Activated B cell treated with CpG ODN at 0.5 μM for 24 hours (primary cell): ENCODE measurements at regions not wholly inside any gene's neighbourhood (a gene's known extent, or its start where the extent isn't known, plus 50 kb on each side); places are given as distances from the start of the nearest gene placed in this dataset.
"Not testable (repeated sequence)": the region's sequence is repeated elsewhere in the genome, so short reads cannot be mapped to it uniquely, and the experiment has no call there.

Source experiments
- ATAC-seq: fragments of 200-7000 bp; cut with Tn5 transposase; one replicate; pipeline ENCODE4 v1.10.0; 2021; ENCODE audit warnings: low read depth, mild to moderate bottlenecking, moderate library complexity
- CTCF ChIA-PET: fragments of 350-600 bp; sonication (Branson Sonifier 250); formaldehyde crosslinking; loops from one replicate; lab custom pipeline; 2021; ENCODE audit warnings: antibody characterized with exemption; lab: Charles Lee
- POLR2A ChIA-PET: fragments of 350-600 bp; sonication (Branson Sonifier 250); formaldehyde crosslinking; loops from one replicate; lab custom pipeline; 2021; ENCODE audit warnings: antibody characterized with exemption; lab: Charles Lee
- DNase-seq: peaks from one replicate; pipeline ENCODE4 v3.0.0; 2022
- H3K27ac Mint-ChIP-seq: one replicate; pipeline ENCODE4 v1.8.0; 2020; ENCODE audit warnings: mixed read lengths
- H3K27me3 Mint-ChIP-seq: one replicate; pipeline ENCODE4 v1.8.0; 2021; ENCODE audit warnings: mixed read lengths
- H3K36me3 Mint-ChIP-seq: one replicate; pipeline ENCODE4 v1.8.0; 2021; ENCODE audit warnings: low read depth, mixed read lengths
- H3K4me1 Mint-ChIP-seq: one replicate; pipeline ENCODE4 v1.8.0; 2021; ENCODE audit warnings: mixed read lengths
- H3K4me3 Mint-ChIP-seq: one replicate; pipeline ENCODE4 v1.8.0; 2020; ENCODE audit warnings: mild to moderate bottlenecking, mixed read lengths
- H3K9me3 Mint-ChIP-seq: one replicate; pipeline ENCODE4 v1.8.0; 2020; ENCODE audit warnings: mixed read lengths
- intact Hi-C: fragments of 100-400 bp; cut with micrococcal nuclease; formaldehyde crosslinking; loops from one replicate; pipeline ENCODE4 v1.15.1; 2024
- TF ChIP-seq, protein P1 (sequence below): fragments of 200-600 bp; IDR thresholded peaks from one replicate; pipeline ENCODE4 v1.8.0; 2022; ENCODE audit warnings: antibody characterized with exemption, mild to moderate bottlenecking

DNA sequence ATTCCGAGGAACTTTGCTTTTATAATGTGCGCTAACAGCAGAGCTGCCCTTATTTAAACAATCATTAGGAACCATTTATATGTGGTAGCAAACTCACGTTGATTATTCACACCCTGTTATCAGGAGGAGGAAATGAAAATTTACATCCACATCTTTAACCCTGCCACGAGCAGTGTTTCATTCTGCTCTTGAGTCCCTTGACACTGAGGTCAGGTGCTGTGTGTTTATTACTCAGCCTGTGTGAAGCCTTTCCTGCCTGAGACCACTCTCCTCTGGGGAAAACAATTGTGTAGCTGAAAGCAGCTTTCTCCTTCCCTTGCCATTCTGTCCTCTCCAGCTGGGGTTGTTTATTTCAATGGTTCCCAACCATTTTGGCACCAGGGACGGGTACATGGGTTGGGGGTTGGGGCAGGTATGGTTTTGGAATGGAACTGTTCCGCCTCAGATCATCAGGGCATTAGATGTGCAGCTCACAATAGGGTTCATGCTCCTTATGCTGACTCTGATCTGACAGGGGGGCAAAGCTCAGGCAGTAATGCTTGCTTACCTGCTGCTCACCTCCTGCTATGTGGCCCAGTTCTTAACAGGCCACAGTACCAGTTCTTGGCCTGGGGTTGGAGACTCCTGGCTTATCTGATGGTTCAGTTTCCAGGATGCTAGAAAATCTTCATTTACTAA, 651.1 kb downstream of the TDRD15 start:
- intact Hi-C loops = loop anchor here (10.0 kb wide), 1 partner anchor 540 kb away; no protein-coding TSS in a partner anchor
- Mint-ChIP-seq H3K36me3 (no peaks in the 10 kb centered on the region), H3K27ac (no peak overlapping the region), H3K27me3 (no peaks in the 10 kb centered on the region), H3K9me3 (no peaks in the 10 kb centered on the region), H3K4me3 (no peak overlapping the region), H3K4me1 (no peaks in the 10 kb centered on the region)
- ATAC-seq (no peak), DNase-seq (no peak)
- POLR2A ChIA-PET = no interaction called here
- CTCF ChIA-PET = no interaction called here
- TF ChIP-seq, protein P1, sequence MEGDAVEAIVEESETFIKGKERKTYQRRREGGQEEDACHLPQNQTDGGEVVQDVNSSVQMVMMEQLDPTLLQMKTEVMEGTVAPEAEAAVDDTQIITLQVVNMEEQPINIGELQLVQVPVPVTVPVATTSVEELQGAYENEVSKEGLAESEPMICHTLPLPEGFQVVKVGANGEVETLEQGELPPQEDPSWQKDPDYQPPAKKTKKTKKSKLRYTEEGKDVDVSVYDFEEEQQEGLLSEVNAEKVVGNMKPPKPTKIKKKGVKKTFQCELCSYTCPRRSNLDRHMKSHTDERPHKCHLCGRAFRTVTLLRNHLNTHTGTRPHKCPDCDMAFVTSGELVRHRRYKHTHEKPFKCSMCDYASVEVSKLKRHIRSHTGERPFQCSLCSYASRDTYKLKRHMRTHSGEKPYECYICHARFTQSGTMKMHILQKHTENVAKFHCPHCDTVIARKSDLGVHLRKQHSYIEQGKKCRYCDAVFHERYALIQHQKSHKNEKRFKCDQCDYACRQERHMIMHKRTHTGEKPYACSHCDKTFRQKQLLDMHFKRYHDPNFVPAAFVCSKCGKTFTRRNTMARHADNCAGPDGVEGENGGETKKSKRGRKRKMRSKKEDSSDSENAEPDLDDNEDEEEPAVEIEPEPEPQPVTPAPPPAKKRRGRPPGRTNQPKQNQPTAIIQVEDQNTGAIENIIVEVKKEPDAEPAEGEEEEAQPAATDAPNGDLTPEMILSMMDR = no peak

- ATAC-seq (no peak), DNase-seq (no peak)
- Mint-ChIP-seq H3K9me3 (peaks cover 4% of the 10 kb centered on the region), H3K4me1 (no peaks in the 10 kb centered on the region), H3K27me3 (no peaks in the 10 kb centered on the region), H3K4me3 (no peak overlapping the region), H3K36me3 (no peaks in the 10 kb centered on the region), H3K27ac (no peak overlapping the region)
- TF ChIP-seq, protein P1 = no peak
- CTCF ChIA-PET = no interaction called here
- intact Hi-C loops = loop anchor here (10.0 kb wide), 1 partner anchor 535 kb away; no protein-coding TSS in a partner anchor
- POLR2A ChIA-PET = no interaction called here
These were observed 656.0 kb downstream of the TDRD15 start for GRCh38 chr2:21779786-21780185.

DNA sequence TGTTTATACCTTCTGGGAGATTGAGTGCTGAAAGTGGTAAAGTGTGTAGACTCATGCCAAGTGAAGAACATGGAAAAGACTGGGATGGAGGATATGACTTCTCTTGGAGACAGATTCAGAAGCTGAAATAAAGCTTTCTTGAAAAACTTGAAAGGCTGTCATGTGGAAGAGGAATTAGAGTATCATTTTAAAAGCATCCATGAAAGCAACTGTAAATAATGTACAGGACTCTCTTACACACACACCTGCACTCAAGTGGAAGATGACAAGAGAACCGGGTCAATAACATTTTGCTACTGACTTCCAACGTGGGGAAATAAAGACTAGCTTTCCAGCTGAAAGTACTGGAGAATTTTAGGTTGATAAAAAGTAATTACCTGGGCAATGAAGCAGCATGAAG, 658.2 kb downstream of the TDRD15 start:
- ATAC-seq (no peak), DNase-seq (no peak)
- ChIA-PET CTCF (no interaction called here), POLR2A (no interaction called here)
- Mint-ChIP-seq H3K36me3 (no peaks in the 10 kb centered on the region), H3K27me3 (no peaks in the 10 kb centered on the region), H3K4me1 (no peaks in the 10 kb centered on the region), H3K9me3 (peaks cover 4% of the 10 kb centered on the region), H3K27ac (no peak overlapping the region), H3K4me3 (no peak overlapping the region)
- TF ChIP-seq, protein P1 = no peak
- intact Hi-C loops = no loop called here

- ATAC-seq = no peak
- TF ChIP-seq, protein P1 = no peak
- H3K36me3 Mint-ChIP-seq = no peaks in the 10 kb centered on the region
- POLR2A ChIA-PET = no interaction called here
- H3K27ac Mint-ChIP-seq = no peak overlapping the region
- H3K9me3 Mint-ChIP-seq = peaks cover 4% of the 10 kb centered on the region
- CTCF ChIA-PET = no interaction called here
- H3K4me3 Mint-ChIP-seq = no peak overlapping the region
- H3K27me3 Mint-ChIP-seq = no peaks in the 10 kb centered on the region
- no peak for DNase-seq
- no peaks in the 10 kb centered on the region for H3K4me1 Mint-ChIP-seq
- intact Hi-C loops = no loop called here
These were observed 659.1 kb downstream of the TDRD15 start for GRCh38 chr2:21782866-21783265.

DNA sequence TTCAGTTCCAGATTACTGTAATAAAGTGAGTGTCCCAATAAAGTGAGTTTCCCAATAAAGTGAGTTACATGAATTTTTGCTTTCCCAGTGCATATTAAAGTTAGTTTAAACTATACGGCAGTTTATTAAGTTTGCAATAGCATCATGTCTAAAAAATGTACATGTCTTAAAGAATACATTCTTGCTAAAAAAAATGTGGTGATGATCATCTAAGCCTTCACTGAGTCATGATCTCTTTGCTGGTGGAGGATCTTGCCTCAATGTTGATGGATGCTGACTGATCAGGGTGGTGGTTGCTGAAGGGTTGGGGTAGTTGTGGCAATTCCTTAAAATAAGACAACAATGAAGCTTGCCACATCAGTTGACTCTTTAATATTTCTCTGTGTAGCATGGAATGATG, 664.2 kb downstream of the TDRD15 start:
- intact Hi-C loops = no loop called here
- H3K36me3 Mint-ChIP-seq = no peaks in the 10 kb centered on the region
- ChIA-PET CTCF (no interaction called here), POLR2A (no interaction called here)
- TF ChIP-seq, protein P1 = no peak
- ATAC-seq (no peak), DNase-seq (no peak)
- H3K27ac Mint-ChIP-seq = no peak overlapping the region
- H3K27me3 Mint-ChIP-seq = no peaks in the 10 kb centered on the region
- no peaks in the 10 kb centered on the region for H3K4me1 Mint-ChIP-seq
- no peak overlapping the region for H3K4me3 Mint-ChIP-seq
- H3K9me3 Mint-ChIP-seq = peaks cover 2% of the 10 kb centered on the region

- H3K4me3 Mint-ChIP-seq, H3K27me3 Mint-ChIP-seq, DNase-seq, POLR2A ChIA-PET, ATAC-seq, CTCF ChIA-PET, H3K4me1 Mint-ChIP-seq, H3K36me3 Mint-ChIP-seq, H3K27ac Mint-ChIP-seq, intact Hi-C loops, H3K9me3 Mint-ChIP-seq: not testable (repeated sequence)
These were observed 666.5 kb downstream of the TDRD15 start for GRCh38 chr2:21790311-21790710.
